GM23338 (cell line): ENCODE measurements at regions not wholly inside any gene's neighbourhood (a gene's known extent, or its start where the extent isn't known, plus 50 kb on each side); places are given as distances from the start of the nearest gene placed in this dataset.

Experiments used
- ATAC-seq: fragments of 200-7000 bp; cut with Tn5 transposase; 3 replicates; pipeline ENCODE4 v1.9.1; 2020
- DNase-seq: peaks from one replicate; pipeline ENCODE4 v3.0.0-alpha.2; 2015; ENCODE audit warnings: low spot score
- H2AFZ ChIP-seq: fragments of 200-600 bp; sonication (generic); 2 replicates; pipeline ENCODE4 v1.8.0; 2016; ENCODE audit warnings: antibody characterized with exemption, mild to moderate bottlenecking, moderate library complexity
- H3F3A ChIP-seq: fragments of 200-600 bp; sonication (generic); replicated peaks from 2 replicates; pipeline ENCODE4 v1.8.0; 2017; ENCODE audit warnings: antibody characterized with exemption, mixed run types, low read depth
- H3K27ac ChIP-seq: fragments of 200-600 bp; sonication (generic); 2 replicates; pipeline ENCODE4 v1.6.1; 2016; ENCODE audit warnings: low read depth
- H3K27me3 ChIP-seq: fragments of 200-600 bp; sonication (generic); 2 replicates; pipeline ENCODE4 v1.8.0; 2016; ENCODE audit warnings: mild to moderate bottlenecking, mixed run types, moderate library complexity; ENCODE audit not compliant: insufficient read depth
- H3K36me3 ChIP-seq: fragments of 200-600 bp; sonication (generic); 2 replicates; pipeline ENCODE4 v1.8.0; 2016; ENCODE audit warnings: mild to moderate bottlenecking; ENCODE audit not compliant: insufficient read depth
- H3K4me1 ChIP-seq: fragments of 200-600 bp; sonication (generic); 2 replicates; pipeline ENCODE4 v1.8.0; 2016; ENCODE audit warnings: mild to moderate bottlenecking, moderate library complexity; ENCODE audit not compliant: insufficient read depth
- H3K4me2 ChIP-seq: fragments of 200-600 bp; sonication (generic); 2 replicates; pipeline ENCODE4 v1.7.1; 2017; ENCODE audit warnings: mixed run types
- H3K4me3 ChIP-seq: fragments of 200-600 bp; sonication (generic); 2 replicates; pipeline ENCODE4 v1.6.1; 2016; ENCODE audit warnings: mixed run types
- H3K79me2 ChIP-seq: fragments of 200-600 bp; sonication (generic); replicated peaks from 2 replicates; pipeline ENCODE4 v1.8.0; 2017; ENCODE audit warnings: mild to moderate bottlenecking; ENCODE audit not compliant: insufficient read depth
- H3K9me2 ChIP-seq: fragments of 200-600 bp; sonication (generic); 2 replicates; pipeline ENCODE4 v1.8.0; 2017; ENCODE audit not compliant: insufficient read depth
- H4K20me1 ChIP-seq: fragments of 200-600 bp; sonication (generic); replicated peaks from 2 replicates; pipeline ENCODE4 v1.8.0; 2017; ENCODE audit warnings: mild to moderate bottlenecking; ENCODE audit not compliant: insufficient read depth
- H3K27ac Mint-ChIP-seq: 2 replicates; pipeline ENCODE4 v1.8.0; 2020; ENCODE audit warnings: inconsistent platforms, mild to moderate bottlenecking, moderate library complexity, mixed read lengths
- H3K27me3 Mint-ChIP-seq: 3 replicates; pipeline ENCODE4 v1.8.0; 2022; ENCODE audit warnings: low read depth, mild to moderate bottlenecking, moderate library complexity, mixed read lengths, inconsistent platforms; ENCODE audit not compliant: insufficient read depth, poor library complexity
- H3K36me3 Mint-ChIP-seq: 3 replicates; pipeline ENCODE4 v1.8.0; 2021; ENCODE audit warnings: low read depth, mild to moderate bottlenecking, inconsistent platforms, moderate library complexity, mixed read lengths
- H3K4me1 Mint-ChIP-seq: 3 replicates; pipeline ENCODE4 v1.8.0; 2020; ENCODE audit warnings: mild to moderate bottlenecking, inconsistent platforms, mixed read lengths
- H3K4me3 Mint-ChIP-seq: 3 replicates; pipeline ENCODE4 v1.8.0; 2021; ENCODE audit warnings: moderate library complexity, mild to moderate bottlenecking, inconsistent platforms, mixed read lengths
- H3K9me3 Mint-ChIP-seq: 3 replicates; pipeline ENCODE4 v1.8.0; 2020; ENCODE audit warnings: moderate library complexity, mild to moderate bottlenecking, inconsistent platforms, mixed read lengths
- EZH2phosphoT487 ChIP-seq: fragments of 200-600 bp; sonication (generic); IDR thresholded peaks from one replicate; pipeline ENCODE4 v1.8.1; 2018; ENCODE audit warnings: antibody characterized with exemption; ENCODE audit not compliant: unreplicated experiment
- NANOG ChIP-seq: IDR thresholded peaks from 2 replicates; pipeline ENCODE4 v1.6.1; 2016; ENCODE audit warnings: antibody characterized with exemption, borderline replicate concordance
- STAT1 ChIP-seq: IDR thresholded peaks from one replicate; pipeline ENCODE4 v1.6.1; 2016; ENCODE audit warnings: antibody characterized with exemption; ENCODE audit not compliant: unreplicated experiment
- ZNF331 ChIP-seq: fragments of 250-450 bp; sonication (Bioruptor Pico); IDR thresholded peaks from 2 replicates; pipeline ENCODE4 v1.5.0; 2020; ENCODE audit warnings: low read depth, mild to moderate bottlenecking, moderate library complexity
- TF ChIP-seq, protein P1 (sequence below), 2 experiments: fragments of 200-600 bp in 1 of 2; sonication (generic) in 1 of 2; conservative IDR thresholded peaks; 2 replicates each; pipeline versions ENCODE4 v1.5.1 to v1.6.1; 2016 to 2017; ENCODE audit warnings: antibody characterized with exemption in 2 of 2, low read depth in 2 of 2, mild to moderate bottlenecking in 2 of 2, moderate library complexity in 1 of 2
- TF ChIP-seq, protein P2 (sequence below): fragments of 250-450 bp; sonication (Bioruptor Pico); IDR thresholded peaks from 2 replicates; pipeline ENCODE4 v1.5.0; 2020; ENCODE audit warnings: mild to moderate bottlenecking, moderate library complexity

DNA sequence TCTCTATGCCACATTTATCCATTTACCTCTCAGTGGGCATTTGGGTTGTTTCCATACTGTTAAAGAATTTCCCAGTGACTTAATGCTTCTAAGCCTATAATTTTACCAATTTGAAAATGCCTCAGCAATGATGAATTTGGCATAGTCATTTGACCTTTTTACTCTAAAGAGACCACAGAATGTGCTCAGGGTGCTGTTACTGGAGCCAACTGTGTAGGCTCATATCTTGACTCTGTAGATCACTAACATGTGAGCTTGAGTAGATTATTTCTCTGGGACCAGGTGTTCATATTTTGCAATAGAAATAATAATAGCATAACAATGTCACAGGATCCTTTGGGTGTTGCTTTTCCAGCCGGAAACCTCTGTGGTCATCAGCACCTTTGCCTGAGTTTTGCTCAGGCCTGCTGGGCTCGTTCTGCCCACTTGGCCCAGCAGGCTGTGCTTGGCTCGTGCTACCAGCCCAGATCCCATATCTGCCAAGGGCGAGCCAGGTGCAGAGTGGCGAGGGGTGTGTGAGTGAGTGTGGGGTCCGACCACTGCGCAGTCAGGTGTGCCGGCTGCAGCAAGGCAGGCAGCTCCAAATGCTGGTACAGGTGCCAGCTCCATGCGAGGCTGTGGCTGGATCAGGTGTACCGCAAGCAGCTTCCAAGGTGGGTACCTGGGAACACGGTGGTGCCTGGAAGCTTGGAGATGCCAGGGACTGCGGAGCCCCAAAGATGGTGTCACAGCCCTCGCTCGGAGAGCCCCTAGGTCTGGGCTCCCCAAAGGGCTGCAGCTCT, 70.6 kb upstream of the ANK2 start (continued):
- TF ChIP-seq, protein P1, sequence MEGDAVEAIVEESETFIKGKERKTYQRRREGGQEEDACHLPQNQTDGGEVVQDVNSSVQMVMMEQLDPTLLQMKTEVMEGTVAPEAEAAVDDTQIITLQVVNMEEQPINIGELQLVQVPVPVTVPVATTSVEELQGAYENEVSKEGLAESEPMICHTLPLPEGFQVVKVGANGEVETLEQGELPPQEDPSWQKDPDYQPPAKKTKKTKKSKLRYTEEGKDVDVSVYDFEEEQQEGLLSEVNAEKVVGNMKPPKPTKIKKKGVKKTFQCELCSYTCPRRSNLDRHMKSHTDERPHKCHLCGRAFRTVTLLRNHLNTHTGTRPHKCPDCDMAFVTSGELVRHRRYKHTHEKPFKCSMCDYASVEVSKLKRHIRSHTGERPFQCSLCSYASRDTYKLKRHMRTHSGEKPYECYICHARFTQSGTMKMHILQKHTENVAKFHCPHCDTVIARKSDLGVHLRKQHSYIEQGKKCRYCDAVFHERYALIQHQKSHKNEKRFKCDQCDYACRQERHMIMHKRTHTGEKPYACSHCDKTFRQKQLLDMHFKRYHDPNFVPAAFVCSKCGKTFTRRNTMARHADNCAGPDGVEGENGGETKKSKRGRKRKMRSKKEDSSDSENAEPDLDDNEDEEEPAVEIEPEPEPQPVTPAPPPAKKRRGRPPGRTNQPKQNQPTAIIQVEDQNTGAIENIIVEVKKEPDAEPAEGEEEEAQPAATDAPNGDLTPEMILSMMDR (conservative IDR thresholded peaks at IDR 0.05; ENCODE audit: low read depth in 2 of 2) = no peak
- TF ChIP-seq STAT1 = no peak
- no peak for TF ChIP-seq NANOG
- TF ChIP-seq, protein P2, sequence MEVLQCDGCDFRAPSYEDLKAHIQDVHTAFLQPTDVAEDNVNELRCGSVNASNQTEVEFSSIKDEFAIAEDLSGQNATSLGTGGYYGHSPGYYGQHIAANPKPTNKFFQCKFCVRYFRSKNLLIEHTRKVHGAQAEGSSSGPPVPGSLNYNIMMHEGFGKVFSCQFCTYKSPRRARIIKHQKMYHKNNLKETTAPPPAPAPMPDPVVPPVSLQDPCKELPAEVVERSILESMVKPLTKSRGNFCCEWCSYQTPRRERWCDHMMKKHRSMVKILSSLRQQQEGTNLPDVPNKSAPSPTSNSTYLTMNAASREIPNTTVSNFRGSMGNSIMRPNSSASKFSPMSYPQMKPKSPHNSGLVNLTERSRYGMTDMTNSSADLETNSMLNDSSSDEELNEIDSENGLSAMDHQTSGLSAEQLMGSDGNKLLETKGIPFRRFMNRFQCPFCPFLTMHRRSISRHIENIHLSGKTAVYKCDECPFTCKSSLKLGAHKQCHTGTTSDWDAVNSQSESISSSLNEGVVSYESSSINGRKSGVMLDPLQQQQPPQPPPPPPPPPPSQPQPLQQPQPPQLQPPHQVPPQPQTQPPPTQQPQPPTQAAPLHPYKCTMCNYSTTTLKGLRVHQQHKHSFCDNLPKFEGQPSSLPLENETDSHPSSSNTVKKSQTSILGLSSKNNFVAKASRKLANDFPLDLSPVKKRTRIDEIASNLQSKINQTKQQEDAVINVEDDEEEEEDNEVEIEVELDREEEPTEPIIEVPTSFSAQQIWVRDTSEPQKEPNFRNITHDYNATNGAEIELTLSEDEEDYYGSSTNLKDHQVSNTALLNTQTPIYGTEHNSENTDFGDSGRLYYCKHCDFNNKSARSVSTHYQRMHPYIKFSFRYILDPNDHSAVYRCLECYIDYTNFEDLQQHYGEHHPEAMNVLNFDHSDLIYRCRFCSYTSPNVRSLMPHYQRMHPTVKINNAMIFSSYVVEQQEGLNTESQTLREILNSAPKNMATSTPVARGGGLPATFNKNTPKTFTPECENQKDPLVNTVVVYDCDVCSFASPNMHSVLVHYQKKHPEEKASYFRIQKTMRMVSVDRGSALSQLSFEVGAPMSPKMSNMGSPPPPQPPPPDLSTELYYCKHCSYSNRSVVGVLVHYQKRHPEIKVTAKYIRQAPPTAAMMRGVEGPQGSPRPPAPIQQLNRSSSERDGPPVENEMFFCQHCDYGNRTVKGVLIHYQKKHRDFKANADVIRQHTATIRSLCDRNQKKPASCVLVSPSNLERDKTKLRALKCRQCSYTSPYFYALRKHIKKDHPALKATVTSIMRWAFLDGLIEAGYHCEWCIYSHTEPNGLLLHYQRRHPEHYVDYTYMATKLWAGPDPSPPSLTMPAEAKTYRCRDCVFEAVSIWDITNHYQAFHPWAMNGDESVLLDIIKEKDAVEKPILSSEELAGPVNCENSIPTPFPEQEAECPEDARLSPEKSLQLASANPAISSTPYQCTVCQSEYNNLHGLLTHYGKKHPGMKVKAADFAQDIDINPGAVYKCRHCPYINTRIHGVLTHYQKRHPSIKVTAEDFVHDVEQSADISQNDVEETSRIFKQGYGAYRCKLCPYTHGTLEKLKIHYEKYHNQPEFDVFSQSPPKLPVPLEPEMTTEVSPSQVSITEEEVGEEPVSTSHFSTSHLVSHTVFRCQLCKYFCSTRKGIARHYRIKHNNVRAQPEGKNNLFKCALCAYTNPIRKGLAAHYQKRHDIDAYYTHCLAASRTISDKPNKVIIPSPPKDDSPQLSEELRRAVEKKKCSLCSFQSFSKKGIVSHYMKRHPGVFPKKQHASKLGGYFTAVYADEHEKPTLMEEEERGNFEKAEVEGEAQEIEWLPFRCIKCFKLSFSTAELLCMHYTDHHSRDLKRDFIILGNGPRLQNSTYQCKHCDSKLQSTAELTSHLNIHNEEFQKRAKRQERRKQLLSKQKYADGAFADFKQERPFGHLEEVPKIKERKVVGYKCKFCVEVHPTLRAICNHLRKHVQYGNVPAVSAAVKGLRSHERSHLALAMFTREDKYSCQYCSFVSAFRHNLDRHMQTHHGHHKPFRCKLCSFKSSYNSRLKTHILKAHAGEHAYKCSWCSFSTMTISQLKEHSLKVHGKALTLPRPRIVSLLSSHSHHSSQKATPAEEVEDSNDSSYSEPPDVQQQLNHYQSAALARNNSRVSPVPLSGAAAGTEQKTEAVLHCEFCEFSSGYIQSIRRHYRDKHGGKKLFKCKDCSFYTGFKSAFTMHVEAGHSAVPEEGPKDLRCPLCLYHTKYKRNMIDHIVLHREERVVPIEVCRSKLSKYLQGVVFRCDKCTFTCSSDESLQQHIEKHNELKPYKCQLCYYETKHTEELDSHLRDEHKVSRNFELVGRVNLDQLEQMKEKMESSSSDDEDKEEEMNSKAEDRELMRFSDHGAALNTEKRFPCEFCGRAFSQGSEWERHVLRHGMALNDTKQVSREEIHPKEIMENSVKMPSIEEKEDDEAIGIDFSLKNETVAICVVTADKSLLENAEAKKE (CRISPR knock-in tag) = no peak
- TF ChIP-seq EZH2phosphoT487 = no peak

DNA sequence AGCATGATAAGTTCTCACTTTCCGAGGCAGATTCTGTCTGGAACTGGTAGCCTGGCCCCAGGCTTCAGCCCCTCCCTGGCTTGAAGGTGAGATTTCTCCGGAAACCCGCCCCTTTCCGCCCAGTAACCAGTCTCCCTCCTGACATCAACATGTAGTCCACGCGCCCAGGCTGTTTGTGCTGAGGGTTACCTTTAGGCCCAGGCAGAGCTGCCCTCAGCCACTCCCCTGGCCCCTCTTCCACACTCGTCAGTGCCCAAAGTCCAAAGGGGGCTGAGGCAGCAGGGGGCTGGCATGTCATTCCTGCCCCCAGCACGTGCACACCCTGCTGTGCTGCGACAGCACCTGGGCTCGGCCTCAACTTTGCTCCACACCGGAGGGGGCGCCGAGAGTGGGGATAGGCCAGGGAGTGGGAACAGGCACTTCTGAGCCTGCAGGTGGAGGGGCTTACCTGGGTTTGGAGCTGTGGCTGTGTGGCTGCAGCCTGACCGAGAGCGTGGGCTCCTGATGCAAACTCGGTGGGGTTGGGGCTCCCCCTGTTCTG, 69.5 kb upstream of the ANK2 start:
- peaks cover 5% of the 10 kb centered on the region for H3K27me3 Mint-ChIP-seq
- no peak overlapping the region for H3K4me2 ChIP-seq
- peaks cover 2% of the 10 kb centered on the region; the same call in 1 of the 2 replicates for H3K4me1 ChIP-seq
- H3K79me2 ChIP-seq = no peaks in the 10 kb centered on the region
- H4K20me1 ChIP-seq = no peaks in the 10 kb centered on the region
- H3K27me3 ChIP-seq = no peaks in the 10 kb centered on the region
- H3K4me3 Mint-ChIP-seq = no peak overlapping the region
- H3K27ac Mint-ChIP-seq = no peak overlapping the region
- no peak overlapping the region for H3K27ac ChIP-seq
- ATAC-seq (peak; percentile 70), DNase-seq (no peak)
- H3K4me1 Mint-ChIP-seq = peaks cover 1% of the 10 kb centered on the region
- H3K36me3 Mint-ChIP-seq = peaks cover 24% of the 10 kb centered on the region; the same call in 2 of the 3 replicates
- no peaks in the 10 kb centered on the region for H3K36me3 ChIP-seq
- no peaks in the 10 kb centered on the region for H3K9me2 ChIP-seq
- peaks cover 13% of the 10 kb centered on the region for H3K9me3 Mint-ChIP-seq
- no peak overlapping the region for H3K4me3 ChIP-seq
- no peak overlapping the region for H2AFZ ChIP-seq
- no peaks in the 10 kb centered on the region for H3F3A ChIP-seq
- TF ChIP-seq, protein P1 (conservative IDR thresholded peaks at IDR 0.05; ENCODE audit: low read depth in 2 of 2) = 0 out of 4 replicates have a peak, but pooled peaks of 1 of the 2 experiments have one; percentile 5
- TF ChIP-seq ZNF331 (CRISPR knock-in tag) = no peak
